Right forelimb (tissue), 1 donor: ENCODE measurements at regions not wholly inside any gene's neighbourhood (a gene's known extent, or its start where the extent isn't known, plus 50 kb on each side); places are given as distances from the start of the nearest gene placed in this dataset.

Source experiments
- DNase-seq: peaks from one replicate; pipeline ENCODE4 v3.0.0-alpha.2; 2018

DNA sequence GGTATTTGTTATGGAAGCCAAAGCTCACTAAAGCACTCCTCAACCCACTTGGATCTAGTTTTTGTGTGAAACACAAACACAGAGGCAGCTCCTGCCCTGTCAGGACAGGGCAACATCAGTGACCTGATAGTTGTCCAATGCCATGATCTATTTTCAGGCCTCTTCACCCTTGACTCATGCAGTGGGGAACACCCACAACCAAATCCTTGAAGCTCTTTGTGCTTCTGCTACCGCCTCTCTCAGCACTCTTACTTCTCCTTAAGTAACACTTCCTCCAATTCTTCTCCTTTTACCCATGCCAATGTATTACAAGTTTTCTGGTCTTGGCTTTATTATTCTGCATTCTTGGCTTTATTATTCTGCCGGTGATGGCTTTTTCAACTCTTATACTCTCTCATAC lies 425.3 kb downstream of the INHBA start:
- DNase-seq: no peak

- no peak for DNase-seq
Measured at GRCh38 chr7:41275255-41275654, 427.6 kb downstream of the INHBA start.

- no peak for DNase-seq
Measured at GRCh38 chr7:41274179-41274578, 428.7 kb downstream of the INHBA start.

GRCh38 chr7:41272664-41273063 lies 430.2 kb downstream of the INHBA start:
- DNase-seq: no peak

GRCh38 chr7:41268878-41269277 lies 434.0 kb downstream of the INHBA start:
- no peak for DNase-seq

GRCh38 chr7:41261080-41261479 lies 441.8 kb downstream of the INHBA start:
- DNase-seq: no peak

- no peak for DNase-seq
Measured at GRCh38 chr7:41257660-41258059, 445.2 kb downstream of the INHBA start.

GRCh38 chr7:41256186-41256945 lies 446.5 kb downstream of the INHBA start:
- DNase-seq: no peak

- DNase-seq: no peak
Measured at GRCh38 chr7:41255716-41256115, 447.2 kb downstream of the INHBA start.

- no peak for DNase-seq
Measured at GRCh38 chr7:41255113-41255512, 447.8 kb downstream of the INHBA start.

- no peak for DNase-seq
Measured at GRCh38 chr7:41252957-41253356, 449.9 kb downstream of the INHBA start.

GRCh38 chr7:41252551-41252950 lies 450.3 kb downstream of the INHBA start:
- no peak for DNase-seq

DNA sequence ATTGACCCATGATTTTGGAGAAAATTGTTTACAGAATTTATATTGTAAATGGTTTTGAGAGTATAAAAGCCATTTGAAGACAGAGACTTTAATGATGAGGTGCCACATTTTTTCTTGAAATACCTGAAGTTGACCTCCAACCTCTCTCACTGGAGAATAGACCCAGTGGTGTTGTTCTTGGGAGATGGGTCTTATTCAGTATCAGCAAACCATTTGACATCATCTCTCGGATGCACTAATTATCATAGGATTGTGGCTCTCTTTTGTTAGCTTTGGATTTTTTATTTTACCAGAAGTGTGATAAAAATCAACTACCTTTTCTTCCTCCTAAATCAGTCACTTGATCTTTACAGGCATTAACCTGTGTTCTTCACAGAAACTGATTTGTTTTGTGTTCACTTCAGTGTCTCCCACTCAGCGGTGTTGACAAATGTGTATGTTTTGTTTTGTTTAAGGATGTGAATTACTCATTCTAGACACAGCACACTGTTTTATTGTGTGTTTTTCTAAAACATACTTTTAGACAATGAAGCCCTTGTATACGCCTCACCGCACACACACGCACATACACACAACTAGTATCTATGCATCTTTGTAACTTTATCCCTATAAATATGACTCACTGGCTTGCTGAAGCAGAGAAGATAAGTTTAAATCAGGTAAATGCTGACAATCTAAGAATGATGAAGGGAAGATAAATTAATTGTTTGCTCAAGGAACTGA lies 455.6 kb downstream of the INHBA start:
- DNase-seq: no peak

DNA sequence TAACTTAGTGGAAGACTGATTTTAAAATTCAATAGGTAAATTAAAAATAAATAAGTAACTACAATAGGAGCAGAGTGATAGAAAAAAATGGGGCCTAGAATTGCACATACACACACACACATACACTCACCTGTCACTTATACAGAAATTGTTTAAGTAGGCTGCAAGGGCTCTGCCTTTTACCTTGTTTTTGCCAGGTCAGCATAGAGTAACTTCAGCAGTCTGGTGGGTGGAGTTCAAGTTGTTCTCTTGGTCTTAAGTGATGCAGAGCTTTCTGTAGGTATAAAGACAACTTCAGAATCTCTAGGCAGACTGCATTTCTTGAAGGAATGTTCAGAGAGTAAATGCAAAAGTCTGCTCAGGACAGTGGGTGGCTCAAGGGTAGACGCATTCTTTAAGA lies 457.0 kb downstream of the INHBA start:
- no peak for DNase-seq

DNA sequence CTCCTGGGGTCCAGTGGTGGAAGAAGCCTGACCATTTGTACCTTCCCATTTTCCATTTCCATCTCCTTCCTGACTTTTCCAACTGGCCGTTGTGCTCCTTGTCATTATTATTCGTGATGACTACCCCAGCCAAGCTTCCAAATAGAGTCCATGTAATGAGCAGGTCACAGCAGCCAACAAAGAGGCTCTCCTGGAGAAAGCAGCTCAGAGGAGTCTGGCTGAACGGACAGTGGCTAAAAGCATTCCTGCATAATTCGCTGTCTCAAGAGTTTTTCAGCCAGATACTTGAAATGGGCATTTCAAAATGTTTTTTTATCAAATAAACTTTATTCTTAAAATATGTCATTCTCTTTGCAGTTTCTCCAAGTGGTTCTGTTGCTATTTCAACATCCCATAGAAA lies 458.6 kb downstream of the INHBA start:
- DNase-seq: no peak

DNA sequence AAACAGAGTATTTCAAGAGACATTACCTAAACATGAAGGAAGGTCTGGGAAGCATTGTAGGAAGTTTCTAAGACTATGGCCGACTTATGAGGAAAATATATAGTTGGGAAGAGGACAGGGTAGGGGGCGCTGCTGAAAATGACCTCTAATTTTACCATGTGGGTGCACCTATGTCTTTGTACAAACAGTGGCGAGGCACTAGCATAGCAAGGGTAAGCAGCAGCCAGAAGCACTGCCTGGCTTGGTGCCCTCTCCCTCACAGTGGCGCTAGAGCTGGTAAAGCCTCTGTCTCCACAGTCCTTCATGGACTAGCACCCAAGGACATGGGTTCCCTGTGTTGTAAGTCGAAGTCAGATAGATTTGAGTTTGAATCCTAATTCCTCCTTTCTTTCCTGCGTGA lies 461.2 kb downstream of the INHBA start:
- no peak for DNase-seq

DNA sequence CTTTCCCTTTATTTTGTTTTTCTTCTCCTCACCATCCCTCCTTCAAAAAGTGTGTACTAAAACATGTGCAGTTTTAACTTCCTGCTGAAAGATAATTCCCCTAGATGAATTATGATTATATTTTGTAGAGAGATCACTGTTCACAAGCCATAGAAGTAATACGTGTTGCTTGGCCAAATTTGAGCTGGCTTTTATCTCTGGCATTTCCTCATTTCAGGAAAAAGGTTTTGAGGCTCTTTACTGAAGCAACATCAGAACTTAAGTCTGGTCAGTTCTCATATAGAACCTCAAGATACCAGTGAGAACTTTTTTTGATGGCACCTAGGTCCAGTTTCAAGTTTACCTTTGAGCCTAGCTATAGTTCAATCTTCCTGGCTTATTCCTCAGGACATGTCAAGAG lies 463.3 kb downstream of the INHBA start:
- no peak for DNase-seq

- no peak for DNase-seq
Measured at GRCh38 chr7:41238851-41239331, 464.0 kb downstream of the INHBA start.

DNA sequence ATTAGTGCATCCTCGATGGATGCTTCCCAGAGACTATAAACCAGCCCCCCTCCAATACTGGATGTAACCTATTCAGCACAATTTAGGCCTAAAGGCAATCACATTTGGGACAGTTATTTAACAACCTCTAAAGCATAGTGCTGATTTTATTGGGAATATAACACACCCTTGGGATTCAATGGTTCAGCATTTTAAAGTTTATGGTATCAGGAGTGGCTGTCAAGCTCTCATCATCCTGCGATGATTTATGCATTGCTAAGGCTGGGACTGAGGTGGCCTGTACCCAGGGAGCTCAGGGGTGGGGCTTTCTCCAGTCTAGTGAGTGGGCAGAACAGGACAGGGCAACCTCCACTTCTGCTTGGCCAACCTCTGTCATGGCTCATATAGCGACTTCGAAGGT lies 464.9 kb downstream of the INHBA start:
- DNase-seq: no peak

- DNase-seq: no peak
Measured at GRCh38 chr7:41232086-41232485, 470.8 kb downstream of the INHBA start.

DNA sequence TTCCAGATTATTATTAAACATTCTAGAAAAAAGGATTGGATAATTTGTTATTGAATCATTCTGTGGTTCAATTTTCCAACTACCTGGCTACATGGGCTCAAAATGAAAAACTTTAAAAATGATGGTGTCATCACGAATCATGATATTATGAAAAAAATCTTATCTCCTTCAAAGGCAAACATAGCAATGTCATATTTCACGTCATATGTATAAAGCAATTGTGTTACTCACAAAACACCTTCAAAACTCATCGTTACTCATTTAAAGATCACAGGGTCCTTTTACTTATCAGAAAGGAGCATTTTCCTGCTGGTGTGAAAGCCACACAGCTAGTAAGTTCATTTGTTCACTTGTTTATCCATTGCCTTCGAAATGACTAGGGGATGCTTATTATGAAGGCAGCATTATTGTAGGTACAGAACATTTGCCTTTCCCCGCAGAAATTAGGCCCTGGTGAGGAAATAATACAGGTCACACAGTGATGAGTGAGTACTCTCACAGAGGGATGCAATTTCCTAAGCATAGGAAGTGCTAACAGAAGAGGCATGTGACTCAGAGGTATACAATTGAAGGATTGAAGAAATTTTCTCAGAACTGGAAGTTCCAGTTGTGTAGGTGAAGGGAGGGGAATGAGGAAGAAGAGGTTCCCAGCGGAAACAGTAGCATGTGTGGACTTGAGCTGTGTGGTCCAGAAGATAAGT lies 478.7 kb downstream of the INHBA start:
- DNase-seq: no peak

GRCh38 chr7:41222746-41223145 lies 480.1 kb downstream of the INHBA start:
- DNase-seq: no peak

- DNase-seq: no peak
Measured at GRCh38 chr7:41220266-41220665, 482.6 kb downstream of the INHBA start.

DNA sequence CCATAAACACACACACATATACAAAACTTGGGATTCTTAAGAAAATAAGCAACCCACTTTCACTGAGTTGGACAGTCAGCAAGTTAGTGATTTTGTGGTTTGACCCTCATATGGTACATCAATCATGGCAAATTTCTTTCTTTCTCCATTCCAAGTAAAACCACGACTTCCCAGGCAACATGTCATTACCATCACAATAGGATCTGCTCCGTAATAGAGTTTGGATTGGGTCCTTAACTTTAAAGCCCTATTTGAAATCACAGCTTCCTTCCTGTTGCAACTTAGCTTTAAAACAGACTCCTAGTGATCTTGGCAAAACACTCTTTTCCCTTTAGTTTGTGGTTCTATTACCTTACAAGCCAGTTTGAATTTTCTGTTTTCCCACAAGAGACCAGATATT lies 483.6 kb downstream of the INHBA start:
- no peak for DNase-seq
